IPS-15b (cell line): ENCODE measurements at regions not wholly inside any gene's neighbourhood (a gene's known extent, or its start where the extent isn't known, plus 50 kb on each side); places are given as distances from the start of the nearest gene placed in this dataset.

Experiments
- H3K27me3 ChIP-seq: one replicate; pipeline ENCODE4 v1.6.1; 2013; ENCODE audit warnings: low read length; ENCODE audit not compliant: control insufficient read depth, insufficient read depth
- H3K36me3 ChIP-seq: one replicate; pipeline ENCODE4 v1.6.1; 2013; ENCODE audit warnings: low read length; ENCODE audit not compliant: control insufficient read depth, insufficient read depth
- H3K4me1 ChIP-seq: one replicate; pipeline ENCODE4 v1.6.1; 2013; ENCODE audit warnings: mild to moderate bottlenecking, low read length; ENCODE audit not compliant: control insufficient read depth, insufficient read depth
- H3K4me3 ChIP-seq: one replicate; pipeline ENCODE4 v1.5.1; 2013; ENCODE audit warnings: low read depth, low read length
- H3K9ac ChIP-seq: one replicate; pipeline ENCODE4 v1.6.1; 2013; ENCODE audit warnings: low read depth, mild to moderate bottlenecking, low read length
- H3K9me3 ChIP-seq: one replicate; pipeline ENCODE4 v1.6.1; 2013; ENCODE audit warnings: mild to moderate bottlenecking, low read length; ENCODE audit not compliant: control insufficient read depth, insufficient read depth

- H3K4me3 ChIP-seq: no peak overlapping the region
These were observed 613.6 kb upstream of the USP15 start for GRCh38 chr12:61646639-61647038.

GRCh38 chr12:61647566-61647965 lies 612.6 kb upstream of the USP15 start:
- Histone ChIP-seq H3K9me3 (no peaks in the 10 kb centered on the region), H3K9ac (no peak overlapping the region), H3K36me3 (no peaks in the 10 kb centered on the region), H3K4me1 (peaks cover 5% of the 10 kb centered on the region), H3K27me3 (no peaks in the 10 kb centered on the region), H3K4me3 (no peak overlapping the region)

More at GRCh38 chr12:61646639-61647038, 613.6 kb upstream of the USP15 start:
- Histone ChIP-seq H3K36me3 (no peaks in the 10 kb centered on the region), H3K9me3 (no peaks in the 10 kb centered on the region), H3K27me3 (no peaks in the 10 kb centered on the region), H3K4me1 (peaks cover 5% of the 10 kb centered on the region), H3K9ac (no peak overlapping the region)

- H3K9ac ChIP-seq: no peak overlapping the region
- no peaks in the 10 kb centered on the region for H3K9me3 ChIP-seq
- H3K27me3 ChIP-seq: no peaks in the 10 kb centered on the region
- peaks cover 13% of the 10 kb centered on the region for H3K4me1 ChIP-seq
- H3K4me3 ChIP-seq: no peak overlapping the region
- H3K36me3 ChIP-seq: no peaks in the 10 kb centered on the region
These were observed 607.9 kb upstream of the USP15 start for GRCh38 chr12:61652265-61652664.

- peaks cover 13% of the 10 kb centered on the region for H3K4me1 ChIP-seq
- H3K9ac ChIP-seq: no peak overlapping the region
- H3K27me3 ChIP-seq: no peaks in the 10 kb centered on the region
- H3K36me3 ChIP-seq: no peaks in the 10 kb centered on the region
- no peaks in the 10 kb centered on the region for H3K9me3 ChIP-seq
- H3K4me3 ChIP-seq: no peak overlapping the region
These were observed 605.5 kb upstream of the USP15 start for GRCh38 chr12:61654698-61655097.

- Histone ChIP-seq H3K9me3 (no peaks in the 10 kb centered on the region), H3K27me3 (no peaks in the 10 kb centered on the region), H3K4me1 (peaks cover 13% of the 10 kb centered on the region), H3K9ac (no peak overlapping the region), H3K4me3 (no peak overlapping the region), H3K36me3 (no peaks in the 10 kb centered on the region)
These were observed 605.0 kb upstream of the USP15 start for GRCh38 chr12:61655241-61655640.

GRCh38 chr12:61667676-61668075 lies 592.5 kb upstream of the USP15 start:
- no peaks in the 10 kb centered on the region for H3K36me3 ChIP-seq
- H3K4me3 ChIP-seq: no peak overlapping the region
- H3K9me3 ChIP-seq: peaks cover 8% of the 10 kb centered on the region
- H3K27me3 ChIP-seq: no peaks in the 10 kb centered on the region
- no peaks in the 10 kb centered on the region for H3K4me1 ChIP-seq
- H3K9ac ChIP-seq: no peak overlapping the region

- Histone ChIP-seq H3K36me3 (no peaks in the 10 kb centered on the region), H3K4me3 (no peak overlapping the region), H3K27me3 (no peaks in the 10 kb centered on the region), H3K9ac (no peak overlapping the region), H3K9me3 (peaks cover 4% of the 10 kb centered on the region), H3K4me1 (no peaks in the 10 kb centered on the region)
These were observed 583.7 kb upstream of the USP15 start for GRCh38 chr12:61676520-61676919.

GRCh38 chr12:61687407-61687806 lies 572.8 kb upstream of the USP15 start:
- Histone ChIP-seq H3K4me1 (no peaks in the 10 kb centered on the region), H3K9ac (no peak overlapping the region), H3K9me3 (no peaks in the 10 kb centered on the region), H3K4me3 (no peak overlapping the region), H3K27me3 (no peaks in the 10 kb centered on the region), H3K36me3 (no peaks in the 10 kb centered on the region)

GRCh38 chr12:61694214-61694613 lies 566.0 kb upstream of the USP15 start:
- peaks cover 11% of the 10 kb centered on the region for H3K9me3 ChIP-seq
- H3K4me1 ChIP-seq: no peaks in the 10 kb centered on the region
- H3K9ac ChIP-seq: no peak overlapping the region
- H3K4me3 ChIP-seq: no peak overlapping the region
- H3K27me3 ChIP-seq: no peaks in the 10 kb centered on the region
- H3K36me3 ChIP-seq: peaks cover 3% of the 10 kb centered on the region

GRCh38 chr12:61701471-61701870 lies 558.7 kb upstream of the USP15 start:
- no peak overlapping the region for H3K4me3 ChIP-seq
- no peaks in the 10 kb centered on the region for H3K4me1 ChIP-seq
- no peak overlapping the region for H3K9ac ChIP-seq
- no peaks in the 10 kb centered on the region for H3K36me3 ChIP-seq
- H3K9me3 ChIP-seq: no peaks in the 10 kb centered on the region
- H3K27me3 ChIP-seq: no peaks in the 10 kb centered on the region

- Histone ChIP-seq H3K4me1 (no peaks in the 10 kb centered on the region), H3K27me3 (no peaks in the 10 kb centered on the region), H3K4me3 (no peak overlapping the region), H3K9ac (no peak overlapping the region), H3K36me3 (no peaks in the 10 kb centered on the region), H3K9me3 (no peaks in the 10 kb centered on the region)
These were observed 553.4 kb upstream of the USP15 start for GRCh38 chr12:61706783-61707182.

- H3K9ac ChIP-seq: no peak overlapping the region
- H3K4me1 ChIP-seq: peaks cover 4% of the 10 kb centered on the region
- H3K9me3 ChIP-seq: no peaks in the 10 kb centered on the region
- H3K27me3 ChIP-seq: no peaks in the 10 kb centered on the region
- no peak overlapping the region for H3K4me3 ChIP-seq
- no peaks in the 10 kb centered on the region for H3K36me3 ChIP-seq
These were observed 547.1 kb upstream of the USP15 start for GRCh38 chr12:61713121-61713520.

- Histone ChIP-seq H3K27me3 (no peaks in the 10 kb centered on the region), H3K9me3 (no peaks in the 10 kb centered on the region), H3K4me3 (no peak overlapping the region), H3K36me3 (no peaks in the 10 kb centered on the region), H3K4me1 (peaks cover 4% of the 10 kb centered on the region), H3K9ac (no peak overlapping the region)
These were observed 542.2 kb upstream of the USP15 start for GRCh38 chr12:61717986-61718385.
